WTC11 (cell line): ENCODE measurements at regions not wholly inside any gene's neighbourhood (a gene's known extent, or its start where the extent isn't known, plus 50 kb on each side); places are given as distances from the start of the nearest gene placed in this dataset.

ENCODE experiments used
- ATAC-seq: fragments of 200-7000 bp; cut with Tn5 transposase; 2 replicates; pipeline ENCODE4 v1.10.0; 2021; ENCODE audit warnings: mild to moderate bottlenecking, moderate library complexity
- CTCF ChIA-PET: fragments of 300-600 bp; sonication (Branson Sonifier 250); formaldehyde crosslinking; loops from one replicate; lab custom pipeline; 2021; ENCODE audit warnings: antibody characterized with exemption; lab: Charles Lee
- POLR2A ChIA-PET: fragments of 350-600 bp; sonication (Branson Sonifier 250); formaldehyde crosslinking; loops from one replicate; lab custom pipeline; 2021; ENCODE audit warnings: antibody characterized with exemption; lab: Charles Lee
- DNase-seq: peaks from one replicate; pipeline ENCODE4 v3.0.0; 2021; ENCODE audit warnings: low spot score
- H3K27ac Mint-ChIP-seq: 2 replicates; pipeline ENCODE4 v1.8.0; 2021; ENCODE audit warnings: mixed read lengths
- H3K27me3 Mint-ChIP-seq: 2 replicates; pipeline ENCODE4 v1.8.0; 2021; ENCODE audit warnings: low read depth, mild to moderate bottlenecking, moderate library complexity, mixed read lengths
- H3K36me3 Mint-ChIP-seq: 2 replicates; pipeline ENCODE4 v1.8.0; 2021; ENCODE audit warnings: mixed read lengths
- H3K4me1 Mint-ChIP-seq: 2 replicates; pipeline ENCODE4 v1.8.0; 2022; ENCODE audit warnings: mixed read lengths
- H3K4me3 Mint-ChIP-seq: 2 replicates; pipeline ENCODE4 v1.8.0; 2021; ENCODE audit warnings: mild to moderate bottlenecking, moderate library complexity, mixed read lengths
- H3K9me3 Mint-ChIP-seq: 2 replicates; pipeline ENCODE4 v1.8.0; 2021; ENCODE audit warnings: mixed read lengths
- ATF1 ChIP-seq: sonication (generic); formaldehyde crosslinking; IDR thresholded peaks from 2 replicates; pipeline ENCODE4 v1.8.1; 2023; ENCODE audit warnings: mild to moderate bottlenecking, moderate library complexity, missing genetic modification reagents
- CREM ChIP-seq: sonication (generic); formaldehyde crosslinking; IDR thresholded peaks from 2 replicates; pipeline ENCODE4 v1.8.1; 2022; ENCODE audit warnings: mild to moderate bottlenecking, missing genetic modification reagents, moderate library complexity
- ETV6 ChIP-seq: sonication (generic); formaldehyde crosslinking; IDR thresholded peaks from 2 replicates; pipeline ENCODE4 v1.8.1; 2022; ENCODE audit warnings: mild to moderate bottlenecking, missing genetic modification reagents
- FOXK1 ChIP-seq: sonication (generic); formaldehyde crosslinking; IDR thresholded peaks from 2 replicates; pipeline ENCODE4 v1.8.0; 2022; ENCODE audit warnings: mild to moderate bottlenecking, moderate library complexity, missing genetic modification reagents
- IRF2 ChIP-seq: sonication (generic); formaldehyde crosslinking; IDR thresholded peaks from 2 replicates; pipeline ENCODE4 v1.8.0; 2022; ENCODE audit warnings: low read depth, missing genetic modification reagents, borderline replicate concordance
- NFATC4 ChIP-seq: fragments of 250-450 bp; sonication (Bioruptor Pico); IDR thresholded peaks from 2 replicates; pipeline ENCODE4 v1.9.0; 2021; ENCODE audit warnings: mild to moderate bottlenecking
- NFYB ChIP-seq: sonication (generic); formaldehyde crosslinking; conservative IDR thresholded peaks from 2 replicates; pipeline ENCODE4 v1.8.0; 2022; ENCODE audit warnings: low read depth, missing genetic modification reagents
- NR1H2 ChIP-seq: sonication (generic); formaldehyde crosslinking; IDR thresholded peaks from 2 replicates; pipeline ENCODE4 v1.9.0; 2021; ENCODE audit warnings: mild to moderate bottlenecking, moderate library complexity, missing genetic modification reagents
- NR3C1 ChIP-seq: sonication (generic); formaldehyde crosslinking; conservative IDR thresholded peaks from 2 replicates; pipeline ENCODE4 v1.8.1; 2023; ENCODE audit warnings: low read depth, mild to moderate bottlenecking, missing genetic modification reagents
- TEAD1 ChIP-seq: sonication (generic); formaldehyde crosslinking; IDR thresholded peaks from 2 replicates; pipeline ENCODE4 v1.8.0; 2022; ENCODE audit warnings: mild to moderate bottlenecking, missing genetic modification reagents
- ZBTB21 ChIP-seq: sonication (generic); formaldehyde crosslinking; IDR thresholded peaks from 2 replicates; pipeline ENCODE4 v1.8.1; 2023; ENCODE audit warnings: mild to moderate bottlenecking, missing genetic modification reagents, borderline replicate concordance
- ZNF317 ChIP-seq: sonication (generic); formaldehyde crosslinking; IDR thresholded peaks from 2 replicates; pipeline ENCODE4 v1.8.1; 2023; ENCODE audit warnings: low read depth, mild to moderate bottlenecking, moderate library complexity, missing genetic modification reagents, borderline replicate concordance
- ZNF396 ChIP-seq: fragments of 250-450 bp; sonication (Bioruptor Pico); IDR thresholded peaks from 2 replicates; pipeline ENCODE4 v1.8.0; 2021; ENCODE audit warnings: mild to moderate bottlenecking, moderate library complexity, borderline replicate concordance
- TF ChIP-seq, protein P1 (sequence below): fragments of 250-450 bp; sonication (Bioruptor Pico); conservative IDR thresholded peaks from 2 replicates; pipeline ENCODE4 v1.9.0; 2021; ENCODE audit warnings: mild to moderate bottlenecking
- TF ChIP-seq, protein P2 (sequence below): sonication (generic); formaldehyde crosslinking; IDR thresholded peaks from 2 replicates; pipeline ENCODE4 v1.8.1; 2023; ENCODE audit warnings: mild to moderate bottlenecking, missing genetic modification reagents, moderate library complexity
- TF ChIP-seq, protein P3 (sequence below): fragments of 250-450 bp; sonication (Bioruptor Pico); IDR thresholded peaks from 2 replicates; pipeline ENCODE4 v1.9.0; 2021; ENCODE audit warnings: mild to moderate bottlenecking
- TF ChIP-seq, protein P4 (sequence below): fragments of 250-450 bp; sonication (Bioruptor Pico); IDR thresholded peaks from 2 replicates; pipeline ENCODE4 v1.9.0; 2021; ENCODE audit warnings: mild to moderate bottlenecking
- TF ChIP-seq, protein P5 (sequence below): sonication (generic); formaldehyde crosslinking; IDR thresholded peaks from 2 replicates; pipeline ENCODE4 v1.8.0; 2023; ENCODE audit warnings: missing genetic modification reagents
- TF ChIP-seq, protein P6 (sequence below): fragments of 250-450 bp; sonication (Bioruptor Pico); IDR thresholded peaks from 2 replicates; pipeline ENCODE4 v2.1.2; 2022; ENCODE audit warnings: mild to moderate bottlenecking, moderate library complexity
- TF ChIP-seq, protein P7 (sequence below): sonication (generic); formaldehyde crosslinking; conservative IDR thresholded peaks from 2 replicates; pipeline ENCODE4 v1.8.1; 2023; ENCODE audit warnings: mild to moderate bottlenecking, low read depth, missing genetic modification reagents, moderate library complexity
- TF ChIP-seq, protein P8 (sequence below): sonication (generic); formaldehyde crosslinking; IDR thresholded peaks from 2 replicates; pipeline ENCODE4 v1.8.1; 2022; ENCODE audit warnings: mild to moderate bottlenecking, moderate library complexity, missing genetic modification reagents

DNA sequence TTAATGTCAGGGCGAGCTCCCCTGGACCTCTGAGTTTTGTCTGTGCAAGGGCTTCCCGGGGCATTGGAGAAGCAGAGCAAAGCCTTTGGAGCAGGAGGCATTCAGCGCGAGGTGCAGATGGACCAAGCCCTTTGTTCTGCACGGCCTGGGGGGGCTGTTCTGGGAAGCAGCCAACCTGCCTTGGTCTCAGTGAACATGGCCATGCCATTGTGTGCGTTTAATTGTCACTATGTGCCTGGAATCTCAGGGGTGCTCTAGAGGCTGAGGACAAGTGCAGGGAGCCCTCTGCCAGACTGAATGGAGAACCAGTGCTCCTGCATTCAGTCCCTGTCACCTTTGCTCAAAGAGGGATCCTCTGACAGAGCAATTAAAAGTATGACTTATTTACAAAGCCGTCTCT lies 329.4 kb downstream of the IRX1 start:
- CTCF ChIA-PET: no interaction called here
- peaks cover 37% of the 10 kb centered on the region for H3K9me3 Mint-ChIP-seq
- H3K4me3 Mint-ChIP-seq: no peak overlapping the region
- ATAC-seq: no peak
- no peaks in the 10 kb centered on the region for H3K4me1 Mint-ChIP-seq
- H3K27me3 Mint-ChIP-seq: no peaks in the 10 kb centered on the region
- no peak for DNase-seq
- POLR2A ChIA-PET: no interaction called here
- no peak for TF ChIP-seq ZNF396
- TF ChIP-seq ETV6 (CRISPR knock-in tag): no peak
- no peak for TF ChIP-seq FOXK1 (CRISPR knock-in tag)
- TF ChIP-seq, all 79 proteins: peak for 0
- Mint-ChIP-seq H3K27ac (no peak overlapping the region), H3K36me3 (no peaks in the 10 kb centered on the region)

DNA sequence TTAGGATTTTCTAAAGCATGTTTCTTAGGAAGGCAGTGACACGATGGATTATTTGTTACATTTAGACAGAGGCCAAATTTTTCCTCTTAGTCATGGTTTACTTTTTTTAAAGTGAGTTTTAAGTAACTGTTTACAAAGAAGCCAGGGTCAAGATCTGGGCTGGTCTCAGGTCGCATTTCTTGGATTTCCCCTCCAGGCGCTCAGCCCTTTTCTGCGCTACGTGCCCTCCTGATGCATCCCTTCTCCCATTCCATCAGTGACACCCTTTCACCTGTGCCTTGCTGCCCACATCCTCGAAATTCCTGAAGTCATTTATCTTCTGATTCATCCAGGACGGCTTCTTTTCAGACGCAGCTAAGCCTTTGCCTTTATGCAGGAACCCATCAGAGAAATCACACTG lies 330.3 kb downstream of the IRX1 start:
- Mint-ChIP-seq H3K9me3 (peaks cover 33% of the 10 kb centered on the region), H3K27me3 (no peaks in the 10 kb centered on the region), H3K4me1 (no peaks in the 10 kb centered on the region), H3K36me3 (no peaks in the 10 kb centered on the region), H3K27ac (no peak overlapping the region), H3K4me3 (no peak overlapping the region)
- ATAC-seq (no peak), DNase-seq (no peak)
- CTCF ChIA-PET: no interaction called here
- POLR2A ChIA-PET: no interaction called here
- TF ChIP-seq CREM (CRISPR knock-in tag) (no peak), NR1H2 (CRISPR knock-in tag) (no peak), ZNF317 (no peak), TEAD1 (CRISPR knock-in tag) (no peak), ZBTB21 (no peak), NFATC4 (CRISPR knock-in tag) (no peak), NFYB (CRISPR knock-in tag) (no peak), ETV6 (CRISPR knock-in tag) (no peak), ATF1 (CRISPR knock-in tag) (no peak), IRF2 (CRISPR knock-in tag) (no peak), NR3C1 (no peak)
- TF ChIP-seq, protein P1, sequence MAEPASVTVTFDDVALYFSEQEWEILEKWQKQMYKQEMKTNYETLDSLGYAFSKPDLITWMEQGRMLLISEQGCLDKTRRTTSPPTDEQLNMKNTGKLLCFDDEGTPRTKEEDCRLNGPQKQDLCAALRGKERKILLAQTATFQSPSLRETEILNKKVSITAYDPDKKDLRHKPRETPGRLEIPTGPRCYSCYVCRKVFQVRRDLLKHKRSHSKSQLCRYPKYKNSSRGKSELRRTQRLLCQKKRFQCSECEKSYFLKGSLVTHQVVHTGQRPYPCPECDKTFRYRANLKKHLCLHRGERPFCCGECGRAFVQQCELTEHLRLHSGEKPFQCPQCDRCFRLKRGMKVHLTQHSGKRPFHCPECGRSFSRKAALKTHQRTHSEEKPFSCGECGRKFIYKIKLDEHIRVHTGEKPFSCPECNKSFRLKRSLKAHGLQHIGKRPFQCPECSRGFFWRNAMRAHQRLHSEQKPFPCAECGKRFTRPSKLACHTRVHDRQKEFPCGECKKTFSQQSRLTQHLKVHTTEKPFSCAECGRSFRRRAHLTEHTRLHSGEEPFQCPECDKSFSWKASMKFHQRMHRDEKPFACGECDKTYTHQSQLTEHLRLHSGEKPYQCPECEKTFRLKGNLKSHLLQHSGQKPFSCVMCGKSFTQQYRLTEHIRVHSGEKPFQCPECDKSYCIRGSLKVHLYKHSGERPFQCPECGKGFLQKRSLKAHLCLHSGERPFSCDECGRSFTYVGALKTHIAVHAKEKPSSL (CRISPR knock-in tag): no peak
- TF ChIP-seq, protein P2, sequence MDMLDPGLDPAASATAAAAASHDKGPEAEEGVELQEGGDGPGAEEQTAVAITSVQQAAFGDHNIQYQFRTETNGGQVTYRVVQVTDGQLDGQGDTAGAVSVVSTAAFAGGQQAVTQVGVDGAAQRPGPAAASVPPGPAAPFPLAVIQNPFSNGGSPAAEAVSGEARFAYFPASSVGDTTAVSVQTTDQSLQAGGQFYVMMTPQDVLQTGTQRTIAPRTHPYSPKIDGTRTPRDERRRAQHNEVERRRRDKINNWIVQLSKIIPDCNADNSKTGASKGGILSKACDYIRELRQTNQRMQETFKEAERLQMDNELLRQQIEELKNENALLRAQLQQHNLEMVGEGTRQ (CRISPR knock-in tag): no peak
- TF ChIP-seq, protein P3, sequence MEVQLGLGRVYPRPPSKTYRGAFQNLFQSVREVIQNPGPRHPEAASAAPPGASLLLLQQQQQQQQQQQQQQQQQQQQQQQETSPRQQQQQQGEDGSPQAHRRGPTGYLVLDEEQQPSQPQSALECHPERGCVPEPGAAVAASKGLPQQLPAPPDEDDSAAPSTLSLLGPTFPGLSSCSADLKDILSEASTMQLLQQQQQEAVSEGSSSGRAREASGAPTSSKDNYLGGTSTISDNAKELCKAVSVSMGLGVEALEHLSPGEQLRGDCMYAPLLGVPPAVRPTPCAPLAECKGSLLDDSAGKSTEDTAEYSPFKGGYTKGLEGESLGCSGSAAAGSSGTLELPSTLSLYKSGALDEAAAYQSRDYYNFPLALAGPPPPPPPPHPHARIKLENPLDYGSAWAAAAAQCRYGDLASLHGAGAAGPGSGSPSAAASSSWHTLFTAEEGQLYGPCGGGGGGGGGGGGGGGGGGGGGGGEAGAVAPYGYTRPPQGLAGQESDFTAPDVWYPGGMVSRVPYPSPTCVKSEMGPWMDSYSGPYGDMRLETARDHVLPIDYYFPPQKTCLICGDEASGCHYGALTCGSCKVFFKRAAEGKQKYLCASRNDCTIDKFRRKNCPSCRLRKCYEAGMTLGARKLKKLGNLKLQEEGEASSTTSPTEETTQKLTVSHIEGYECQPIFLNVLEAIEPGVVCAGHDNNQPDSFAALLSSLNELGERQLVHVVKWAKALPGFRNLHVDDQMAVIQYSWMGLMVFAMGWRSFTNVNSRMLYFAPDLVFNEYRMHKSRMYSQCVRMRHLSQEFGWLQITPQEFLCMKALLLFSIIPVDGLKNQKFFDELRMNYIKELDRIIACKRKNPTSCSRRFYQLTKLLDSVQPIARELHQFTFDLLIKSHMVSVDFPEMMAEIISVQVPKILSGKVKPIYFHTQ (CRISPR knock-in tag): no peak
- TF ChIP-seq, protein P4, sequence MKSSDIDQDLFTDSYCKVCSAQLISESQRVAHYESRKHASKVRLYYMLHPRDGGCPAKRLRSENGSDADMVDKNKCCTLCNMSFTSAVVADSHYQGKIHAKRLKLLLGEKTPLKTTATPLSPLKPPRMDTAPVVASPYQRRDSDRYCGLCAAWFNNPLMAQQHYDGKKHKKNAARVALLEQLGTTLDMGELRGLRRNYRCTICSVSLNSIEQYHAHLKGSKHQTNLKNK (CRISPR knock-in tag): no peak
- TF ChIP-seq, protein P5, sequence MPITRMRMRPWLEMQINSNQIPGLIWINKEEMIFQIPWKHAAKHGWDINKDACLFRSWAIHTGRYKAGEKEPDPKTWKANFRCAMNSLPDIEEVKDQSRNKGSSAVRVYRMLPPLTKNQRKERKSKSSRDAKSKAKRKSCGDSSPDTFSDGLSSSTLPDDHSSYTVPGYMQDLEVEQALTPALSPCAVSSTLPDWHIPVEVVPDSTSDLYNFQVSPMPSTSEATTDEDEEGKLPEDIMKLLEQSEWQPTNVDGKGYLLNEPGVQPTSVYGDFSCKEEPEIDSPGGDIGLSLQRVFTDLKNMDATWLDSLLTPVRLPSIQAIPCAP (CRISPR knock-in tag): no peak
- TF ChIP-seq, protein P6, sequence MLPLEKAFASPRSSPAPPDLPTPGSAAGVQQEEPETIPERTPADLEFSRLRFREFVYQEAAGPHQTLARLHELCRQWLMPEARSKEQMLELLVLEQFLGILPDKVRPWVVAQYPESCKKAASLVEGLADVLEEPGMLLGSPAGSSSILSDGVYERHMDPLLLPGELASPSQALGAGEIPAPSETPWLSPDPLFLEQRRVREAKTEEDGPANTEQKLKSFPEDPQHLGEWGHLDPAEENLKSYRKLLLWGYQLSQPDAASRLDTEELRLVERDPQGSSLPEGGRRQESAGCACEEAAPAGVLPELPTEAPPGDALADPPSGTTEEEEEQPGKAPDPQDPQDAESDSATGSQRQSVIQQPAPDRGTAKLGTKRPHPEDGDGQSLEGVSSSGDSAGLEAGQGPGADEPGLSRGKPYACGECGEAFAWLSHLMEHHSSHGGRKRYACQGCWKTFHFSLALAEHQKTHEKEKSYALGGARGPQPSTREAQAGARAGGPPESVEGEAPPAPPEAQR: no peak
- TF ChIP-seq, protein P7, sequence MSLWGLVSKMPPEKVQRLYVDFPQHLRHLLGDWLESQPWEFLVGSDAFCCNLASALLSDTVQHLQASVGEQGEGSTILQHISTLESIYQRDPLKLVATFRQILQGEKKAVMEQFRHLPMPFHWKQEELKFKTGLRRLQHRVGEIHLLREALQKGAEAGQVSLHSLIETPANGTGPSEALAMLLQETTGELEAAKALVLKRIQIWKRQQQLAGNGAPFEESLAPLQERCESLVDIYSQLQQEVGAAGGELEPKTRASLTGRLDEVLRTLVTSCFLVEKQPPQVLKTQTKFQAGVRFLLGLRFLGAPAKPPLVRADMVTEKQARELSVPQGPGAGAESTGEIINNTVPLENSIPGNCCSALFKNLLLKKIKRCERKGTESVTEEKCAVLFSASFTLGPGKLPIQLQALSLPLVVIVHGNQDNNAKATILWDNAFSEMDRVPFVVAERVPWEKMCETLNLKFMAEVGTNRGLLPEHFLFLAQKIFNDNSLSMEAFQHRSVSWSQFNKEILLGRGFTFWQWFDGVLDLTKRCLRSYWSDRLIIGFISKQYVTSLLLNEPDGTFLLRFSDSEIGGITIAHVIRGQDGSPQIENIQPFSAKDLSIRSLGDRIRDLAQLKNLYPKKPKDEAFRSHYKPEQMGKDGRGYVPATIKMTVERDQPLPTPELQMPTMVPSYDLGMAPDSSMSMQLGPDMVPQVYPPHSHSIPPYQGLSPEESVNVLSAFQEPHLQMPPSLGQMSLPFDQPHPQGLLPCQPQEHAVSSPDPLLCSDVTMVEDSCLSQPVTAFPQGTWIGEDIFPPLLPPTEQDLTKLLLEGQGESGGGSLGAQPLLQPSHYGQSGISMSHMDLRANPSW (CRISPR knock-in tag): no peak
- TF ChIP-seq, protein P8, sequence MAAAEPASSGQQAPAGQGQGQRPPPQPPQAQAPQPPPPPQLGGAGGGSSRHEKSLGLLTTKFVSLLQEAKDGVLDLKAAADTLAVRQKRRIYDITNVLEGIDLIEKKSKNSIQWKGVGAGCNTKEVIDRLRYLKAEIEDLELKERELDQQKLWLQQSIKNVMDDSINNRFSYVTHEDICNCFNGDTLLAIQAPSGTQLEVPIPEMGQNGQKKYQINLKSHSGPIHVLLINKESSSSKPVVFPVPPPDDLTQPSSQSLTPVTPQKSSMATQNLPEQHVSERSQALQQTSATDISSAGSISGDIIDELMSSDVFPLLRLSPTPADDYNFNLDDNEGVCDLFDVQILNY (CRISPR knock-in tag): no peak
